ENCODE measurements at regions not wholly inside any gene's neighbourhood (a gene's known extent, or its start where the extent isn't known, plus 50 kb on each side); places are given as distances from the start of the nearest gene placed in this dataset.

DNA sequence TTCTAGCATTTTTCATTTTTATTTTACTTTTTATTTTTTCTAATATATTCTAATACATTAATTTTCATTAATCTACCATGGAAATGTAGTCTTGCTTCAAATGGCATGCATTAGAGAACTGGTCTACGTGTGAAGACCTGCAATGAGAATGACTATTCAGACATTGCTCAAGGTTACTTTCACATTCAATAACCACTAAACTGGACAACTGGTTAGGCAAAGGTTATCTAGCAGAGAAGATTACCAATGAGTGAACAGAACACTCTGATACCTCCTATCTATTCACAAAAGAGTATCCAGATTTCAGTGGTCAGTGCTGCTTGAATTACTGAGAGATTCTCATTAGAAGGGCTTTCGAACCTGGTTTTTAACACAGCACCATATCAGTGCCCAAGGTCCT, 58.9 kb upstream of the ARHGAP24 start:
- no peak overlapping the region for H3K27ac Mint-ChIP-seq
- POLR2A ChIA-PET: no interaction called here
- H3K36me3 Mint-ChIP-seq (ENCODE audit: low read depth): no peaks in the 10 kb centered on the region
- H3K27me3 Mint-ChIP-seq (ENCODE audit: low read depth): no peaks in the 10 kb centered on the region
- no peak overlapping the region for H3K4me3 Mint-ChIP-seq
- no peak for ATAC-seq
- no peaks in the 10 kb centered on the region for H3K9me3 Mint-ChIP-seq (ENCODE audit: insufficient read depth)
- CTCF ChIA-PET: no interaction called here
- DNase-seq: no peak
- no peaks in the 10 kb centered on the region for H3K4me1 Mint-ChIP-seq (ENCODE audit: low read depth)

DNA sequence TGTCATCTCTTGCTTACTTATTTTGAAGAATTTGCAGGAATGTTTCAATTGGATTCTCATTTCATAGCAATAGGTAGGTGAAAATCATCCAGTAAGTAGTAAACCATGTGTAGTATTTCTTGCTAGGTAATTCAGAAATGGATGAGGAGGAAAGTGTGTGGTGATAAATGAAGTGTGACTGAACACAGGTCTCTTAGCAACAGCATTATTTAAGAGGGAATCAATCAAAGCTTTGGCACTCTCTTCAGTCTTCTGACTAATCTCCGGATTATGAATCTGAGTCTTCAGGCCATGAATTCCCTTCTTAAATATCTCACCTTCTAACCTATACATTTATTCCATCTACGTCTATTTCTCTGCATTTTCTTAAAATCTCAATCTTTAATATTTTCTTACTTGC, 55.8 kb upstream of the ARHGAP24 start:
- no peaks in the 10 kb centered on the region for H3K4me1 Mint-ChIP-seq (ENCODE audit: low read depth)
- POLR2A ChIA-PET: no interaction called here
- no peaks in the 10 kb centered on the region for H3K27me3 Mint-ChIP-seq (ENCODE audit: low read depth)
- H3K4me3 Mint-ChIP-seq: no peak overlapping the region
- CTCF ChIA-PET: no interaction called here
- DNase-seq (no peak), ATAC-seq (no peak)
- H3K27ac Mint-ChIP-seq: no peak overlapping the region
- no peaks in the 10 kb centered on the region for H3K9me3 Mint-ChIP-seq (ENCODE audit: insufficient read depth)
- H3K36me3 Mint-ChIP-seq (ENCODE audit: low read depth): no peaks in the 10 kb centered on the region

DNA sequence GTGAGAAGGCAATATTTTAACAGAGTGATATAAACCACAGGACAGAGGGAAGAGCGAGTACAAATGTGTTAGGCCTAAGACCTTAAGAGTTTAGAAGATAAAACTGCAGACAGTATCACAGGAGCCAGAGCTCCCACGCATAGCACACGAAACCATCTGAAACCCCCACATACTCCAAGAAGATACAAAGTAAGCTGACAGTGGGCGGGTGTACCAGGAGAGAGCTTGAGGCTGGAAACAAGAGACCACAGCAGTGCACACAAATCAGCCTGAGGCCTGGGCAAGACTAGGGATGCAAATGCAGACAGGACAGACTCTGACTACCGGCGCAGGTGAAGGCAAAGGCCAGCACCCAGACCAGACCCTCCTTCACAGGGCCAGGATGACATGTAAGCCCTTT, 54.1 kb upstream of the ARHGAP24 start:
- ATAC-seq: no peak
- Mint-ChIP-seq H3K27ac (no peak overlapping the region), H3K4me1 (ENCODE audit: low read depth) (no peaks in the 10 kb centered on the region), H3K4me3 (no peak overlapping the region), H3K27me3 (ENCODE audit: low read depth) (no peaks in the 10 kb centered on the region), H3K9me3 (ENCODE audit: insufficient read depth) (no peaks in the 10 kb centered on the region), H3K36me3 (ENCODE audit: low read depth) (no peaks in the 10 kb centered on the region)
- POLR2A ChIA-PET: no interaction called here
- CTCF ChIA-PET: no interaction called here
- no peak for DNase-seq

- Mint-ChIP-seq H3K4me1 (ENCODE audit: low read depth) (no peaks in the 10 kb centered on the region), H3K27me3 (ENCODE audit: low read depth) (no peaks in the 10 kb centered on the region), H3K9me3 (ENCODE audit: insufficient read depth) (no peaks in the 10 kb centered on the region), H3K36me3 (ENCODE audit: low read depth) (no peaks in the 10 kb centered on the region), H3K4me3 (no peak overlapping the region), H3K27ac (no peak overlapping the region)
- ATAC-seq (no peak), DNase-seq (no peak)
- ChIA-PET CTCF (no interaction called here), POLR2A (no interaction called here)
Measured at GRCh38 chr4:85423431-85423830, 51.5 kb upstream of the ARHGAP24 start.
